T-cell (primary cell): ENCODE measurements at regions not wholly inside any gene's neighbourhood (a gene's known extent, or its start where the extent isn't known, plus 50 kb on each side); places are given as distances from the start of the nearest gene placed in this dataset.

Source experiments
- ATAC-seq, 4 experiments: fragments of 200-7000 bp in 3 of 4; fragments of 150-1000 bp in 1 of 4; cut with Tn5 transposase; replicated peaks in 1 of 4; 1 replicate in 3 of 4; 2 replicates in 1 of 4; pipeline ENCODE4 v1.10.0; 2021; ENCODE audit warnings: moderate library complexity in 3 of 4, mild to moderate bottlenecking in 2 of 4, moderate number of reproducible peaks in 1 of 4
- CTCF ChIA-PET, 2 donors: fragments of 300-600 bp; sonication (Branson Sonifier 250); formaldehyde crosslinking; loops; one replicate each; lab custom pipeline; 2022; ENCODE audit warnings: antibody characterized with exemption in 2 of 2; lab: Charles Lee
- POLR2A ChIA-PET, 2 donors: fragments of 300-600 bp; sonication (Branson Sonifier 250); formaldehyde crosslinking; loops; one replicate each; lab custom pipeline; 2022; ENCODE audit warnings: antibody characterized with exemption in 2 of 2; lab: Charles Lee
- DNase-seq, 35 experiments: peaks; one replicate each; pipeline versions ENCODE4 v3.0.0 to v3.0.0-alpha.2; 2013 to 2023
- H3K27ac ChIP-seq: one replicate; pipeline ENCODE4 v1.5.1; 2013; ENCODE audit warnings: low read length
- H3K27me3 ChIP-seq, 2 experiments: replicated peaks in 1 of 2; 1 replicate in 1 of 2; 2 replicates in 1 of 2; pipeline versions ENCODE4 v1.6.1 to v1.7.0; 2013; ENCODE audit warnings: low read length in 1 of 2, mixed read lengths in 1 of 2; ENCODE audit not compliant: control insufficient read depth in 2 of 2, insufficient read depth in 2 of 2; ENCODE audit errors: extremely low read depth in 1 of 2
- H3K36me3 ChIP-seq, 2 donors: 1 replicate in 1 of 2; 2 replicates in 1 of 2; pipeline versions ENCODE4 v1.6.1 to v1.7.0; 2013; ENCODE audit warnings: low read length in 1 of 2; ENCODE audit not compliant: control insufficient read depth in 2 of 2, insufficient read depth in 1 of 2; ENCODE audit errors: extremely low read depth in 1 of 2
- H3K4me1 ChIP-seq, 2 experiments: 1 replicate in 1 of 2; 2 replicates in 1 of 2; pipeline versions ENCODE4 v1.6.1 to v1.7.0; 2013; ENCODE audit warnings: low read length in 2 of 2, mixed read lengths in 1 of 2; ENCODE audit not compliant: insufficient read depth in 2 of 2, control insufficient read depth in 1 of 2; ENCODE audit errors: extremely low read depth in 1 of 2
- H3K4me3 ChIP-seq, 2 donors: 1 replicate in 1 of 2; 2 replicates in 1 of 2; pipeline versions ENCODE4 v1.5.1 to v1.7.0; 2013; ENCODE audit warnings: mild to moderate bottlenecking in 2 of 2, low read length in 1 of 2, moderate library complexity in 1 of 2; ENCODE audit not compliant: control insufficient read depth in 1 of 2; ENCODE audit errors: extremely low read depth in 1 of 2
- H3K9me3 ChIP-seq: 2 replicates; pipeline ENCODE4 v1.7.0; 2013
- H3K27ac Mint-ChIP-seq, 2 donors: one replicate each; pipeline ENCODE4 v1.8.0; 2020 to 2021; ENCODE audit warnings: mild to moderate bottlenecking in 2 of 2, mixed read lengths in 2 of 2
- H3K27me3 Mint-ChIP-seq, 2 donors: one replicate each; pipeline ENCODE4 v1.8.0; 2021 to 2022; ENCODE audit warnings: mixed read lengths in 2 of 2
- H3K36me3 Mint-ChIP-seq: one replicate; pipeline ENCODE4 v1.8.0; 2021; ENCODE audit warnings: mixed read lengths
- H3K4me1 Mint-ChIP-seq, 3 donors: one replicate each; pipeline ENCODE4 v1.8.0; 2020 to 2022; ENCODE audit warnings: mixed read lengths in 3 of 3, mild to moderate bottlenecking in 1 of 3
- H3K4me3 Mint-ChIP-seq, 3 donors: one replicate each; pipeline ENCODE4 v1.8.0; 2020 to 2022; ENCODE audit warnings: mild to moderate bottlenecking in 3 of 3, mixed read lengths in 3 of 3, moderate library complexity in 3 of 3
- H3K9me3 Mint-ChIP-seq, 3 donors: one replicate each; pipeline ENCODE4 v1.8.0; 2020 to 2022; ENCODE audit warnings: mixed read lengths in 3 of 3
- WGBS: methylation state at CpG from one replicate; pipeline ENCODE4 v1.1.5; 2013; ENCODE audit warnings: missing lambda C conversion rate; ENCODE audit not compliant: insufficient coverage; 5-methylcytosine and 5-hydroxymethylcytosine counted together

- no peaks in the 10 kb centered on the region for H3K36me3 ChIP-seq
- no peaks in the 10 kb centered on the region for H3K36me3 Mint-ChIP-seq
- H3K27ac Mint-ChIP-seq, result no peak overlapping the region
- no peaks in the 10 kb centered on the region for H3K4me1 ChIP-seq
- H3K4me3 ChIP-seq, result no peak overlapping the region
- H3K9me3 ChIP-seq, result no peaks in the 10 kb centered on the region
- H3K27me3 ChIP-seq, result no peaks in the 10 kb centered on the region
- H3K9me3 Mint-ChIP-seq, result peaks cover 0 to 3% (median 0%) of the 10 kb centered on the region in 3 donors
- POLR2A ChIA-PET, result no interaction called here
- CTCF ChIA-PET, result no interaction called here
- WGBS, result 77% methylated on average over 1 of the region's 4 CpGs
- ATAC-seq, result no peak
- H3K4me1 Mint-ChIP-seq, result no peaks in the 10 kb centered on the region
- H3K27me3 Mint-ChIP-seq, result no peaks in the 10 kb centered on the region
- DNase-seq, result no peak
- H3K4me3 Mint-ChIP-seq, result no peak overlapping the region
- no peak overlapping the region for H3K27ac ChIP-seq
These were observed 158.1 kb downstream of the SPATA31D1 start for GRCh38 chr9:82146677-82147076.

GRCh38 chr9:82147798-82148425, 159.3 kb downstream of the SPATA31D1 start:
- CTCF ChIA-PET, result interaction anchor here in 1 of 2 donors (0.6 kb wide), 1 partner anchor 40 kb away, joined by 4 read pairs; no protein-coding TSS in a partner anchor
- H3K27me3 ChIP-seq, result no peaks in the 10 kb centered on the region
- Mint-ChIP-seq H3K36me3 (no peaks in the 10 kb centered on the region), H3K27ac (no peak overlapping the region), H3K4me1 (no peaks in the 10 kb centered on the region), H3K27me3 (no peaks in the 10 kb centered on the region), H3K4me3 (no peak overlapping the region), H3K9me3 (peaks cover 0 to 4% (median 0%) of the 10 kb centered on the region in 3 donors)
- 44% methylated on average over 2 of the region's 2 CpGs for WGBS
- no peaks in the 10 kb centered on the region for H3K9me3 ChIP-seq
- no peak for ATAC-seq
- H3K4me3 ChIP-seq, result no peak overlapping the region
- no peaks in the 10 kb centered on the region for H3K4me1 ChIP-seq
- H3K27ac ChIP-seq, result no peak overlapping the region
- H3K36me3 ChIP-seq, result no peaks in the 10 kb centered on the region
- POLR2A ChIA-PET, result no interaction called here
- DNase-seq, result no peak

- POLR2A ChIA-PET, result no interaction called here
- WGBS, result no CpG with 5 or more reads among the region's 1 CpG
- DNase-seq, result no peak
- Histone ChIP-seq H3K9me3 (no peaks in the 10 kb centered on the region), H3K4me1 (no peaks in the 10 kb centered on the region), H3K36me3 (no peaks in the 10 kb centered on the region), H3K27ac (no peak overlapping the region), H3K27me3 (no peaks in the 10 kb centered on the region), H3K4me3 (no peak overlapping the region)
- H3K36me3 Mint-ChIP-seq, result no peaks in the 10 kb centered on the region
- H3K27ac Mint-ChIP-seq, result no peak overlapping the region
- H3K4me3 Mint-ChIP-seq, result no peak overlapping the region
- peaks cover 0 to 6% (median 0%) of the 10 kb centered on the region in 3 donors for H3K9me3 Mint-ChIP-seq
- H3K27me3 Mint-ChIP-seq, result no peaks in the 10 kb centered on the region
- ATAC-seq, result no peak
- CTCF ChIA-PET, result interaction anchor here in 1 of 2 donors (0.6 kb wide), 1 partner anchor 40 kb away, joined by 4 read pairs; no protein-coding TSS in a partner anchor
- H3K4me1 Mint-ChIP-seq, result no peaks in the 10 kb centered on the region
These were observed 159.8 kb downstream of the SPATA31D1 start for GRCh38 chr9:82148426-82148810.

GRCh38 chr9:82148901-82149461, 160.4 kb downstream of the SPATA31D1 start:
- ChIA-PET CTCF (no interaction called here), POLR2A (no interaction called here)
- Mint-ChIP-seq H3K27ac (no peak overlapping the region), H3K9me3 (peaks cover 0 to 6% (median 0%) of the 10 kb centered on the region in 3 donors), H3K36me3 (no peaks in the 10 kb centered on the region), H3K4me3 (no peak overlapping the region), H3K4me1 (no peaks in the 10 kb centered on the region), H3K27me3 (no peaks in the 10 kb centered on the region)
- no peaks in the 10 kb centered on the region for H3K9me3 ChIP-seq
- no peak overlapping the region for H3K4me3 ChIP-seq
- WGBS, result 82% methylated on average over 5 of the region's 8 CpGs
- H3K27ac ChIP-seq, result no peak overlapping the region
- ATAC-seq (no peak), DNase-seq (no peak)
- H3K27me3 ChIP-seq, result no peaks in the 10 kb centered on the region
- no peaks in the 10 kb centered on the region for H3K4me1 ChIP-seq
- H3K36me3 ChIP-seq, result no peaks in the 10 kb centered on the region

- Histone ChIP-seq H3K27ac (no peak overlapping the region), H3K4me3 (no peak overlapping the region), H3K9me3 (no peaks in the 10 kb centered on the region), H3K27me3 (no peaks in the 10 kb centered on the region), H3K4me1 (no peaks in the 10 kb centered on the region), H3K36me3 (no peaks in the 10 kb centered on the region)
- no peaks in the 10 kb centered on the region for H3K36me3 Mint-ChIP-seq
- 94% methylated on average over 3 of the region's 4 CpGs for WGBS
- H3K27ac Mint-ChIP-seq, result no peak overlapping the region
- DNase-seq, result no peak
- H3K27me3 Mint-ChIP-seq, result no peaks in the 10 kb centered on the region
- ATAC-seq, result no peak
- ChIA-PET POLR2A (interaction anchor here in 1 of 2 donors (0.6 kb wide), 1 partner anchor 469 kb away, joined by 3 read pairs; no protein-coding TSS in a partner anchor), CTCF (no interaction called here)
- H3K9me3 Mint-ChIP-seq, result peaks cover 0 to 6% (median 2%) of the 10 kb centered on the region in 3 donors
- no peak overlapping the region for H3K4me3 Mint-ChIP-seq
- H3K4me1 Mint-ChIP-seq, result no peaks in the 10 kb centered on the region
These were observed 161.0 kb downstream of the SPATA31D1 start for GRCh38 chr9:82149501-82149946.

DNA sequence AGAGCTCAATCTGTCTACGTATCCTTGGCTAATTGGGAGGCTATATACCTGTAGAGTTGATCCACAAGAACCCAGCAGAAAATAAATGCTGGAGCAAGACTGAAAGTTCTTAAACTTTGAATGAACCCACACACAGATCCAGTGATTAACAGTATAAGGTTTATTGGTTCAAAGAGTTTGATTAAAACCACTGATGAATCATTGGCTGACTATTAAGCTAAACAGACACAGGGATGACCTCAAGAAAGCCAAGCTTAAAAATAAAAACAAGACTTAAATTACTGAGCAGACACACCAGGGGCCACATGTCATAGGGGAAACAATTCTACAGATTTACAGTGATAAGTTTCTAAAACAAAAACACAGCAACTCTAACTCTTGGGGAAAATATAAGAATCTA, 163.6 kb downstream of the SPATA31D1 start:
- DNase-seq (no peak), ATAC-seq (no peak)
- Mint-ChIP-seq H3K36me3 (no peaks in the 10 kb centered on the region), H3K9me3 (peaks cover 0 to 7% (median 3%) of the 10 kb centered on the region in 3 donors), H3K4me3 (no peak overlapping the region), H3K4me1 (no peaks in the 10 kb centered on the region), H3K27me3 (no peaks in the 10 kb centered on the region), H3K27ac (no peak overlapping the region)
- Histone ChIP-seq H3K9me3 (no peaks in the 10 kb centered on the region), H3K4me1 (no peaks in the 10 kb centered on the region), H3K36me3 (no peaks in the 10 kb centered on the region), H3K27ac (no peak overlapping the region), H3K4me3 (no peak overlapping the region), H3K27me3 (no peaks in the 10 kb centered on the region)
- WGBS, result no CpG with 5 or more reads among the region's 1 CpG
- POLR2A ChIA-PET, result no interaction called here
- CTCF ChIA-PET, result no interaction called here
